Kidney (tissue), 13 donors: ENCODE measurements at regions not wholly inside any gene's neighbourhood (a gene's known extent, or its start where the extent isn't known, plus 50 kb on each side); places are given as distances from the start of the nearest gene placed in this dataset.

Source experiments
- DNase-seq, 5 donors: peaks; one replicate each; pipeline ENCODE4 v3.0.0-alpha.2; 2013 to 2020
- FAIRE-seq: peaks from 2 replicates; lab custom pipeline; 2012; peaks lifted over from hg19 to GRCh38; lab: Jason Lieb, UNC
- H3K27ac ChIP-seq, 2 donors: one replicate each; pipeline ENCODE4 v1.7.0; 2013; ENCODE audit warnings: low read depth in 2 of 2, low read length in 2 of 2, inconsistent platforms in 1 of 2
- H3K27me3 ChIP-seq: one replicate; pipeline ENCODE4 v1.7.1; 2013; ENCODE audit warnings: low read length, inconsistent platforms; ENCODE audit not compliant: control insufficient read depth, insufficient read depth
- H3K36me3 ChIP-seq, 3 donors: one replicate each; pipeline versions ENCODE4 v1.7.0 to v1.7.1; 2013; ENCODE audit warnings: low read length in 3 of 3, control low read depth in 1 of 3, inconsistent platforms in 1 of 3; ENCODE audit not compliant: insufficient read depth in 3 of 3, control insufficient read depth in 2 of 3
- H3K4me1 ChIP-seq, 3 donors: one replicate each; pipeline versions ENCODE4 v1.7.0 to v1.7.1; 2013; ENCODE audit warnings: low read length in 3 of 3, inconsistent platforms in 1 of 3, low read depth in 1 of 3; ENCODE audit not compliant: control insufficient read depth in 2 of 3, insufficient read depth in 2 of 3
- H3K4me3 ChIP-seq, 3 donors: one replicate each; pipeline versions ENCODE4 v1.7.0 to v1.8.1; 2013; ENCODE audit warnings: low read length in 3 of 3, control low read depth in 1 of 3, inconsistent platforms in 1 of 3
- H3K9ac ChIP-seq, 3 donors: one replicate each; pipeline versions ENCODE4 v1.7.0 to v1.7.1; 2013; ENCODE audit warnings: low read length in 3 of 3, control low read depth in 1 of 3, inconsistent platforms in 1 of 3
- H3K9me3 ChIP-seq, 3 donors: one replicate each; pipeline versions ENCODE4 v1.7.0 to v1.7.1; 2013; ENCODE audit warnings: low read length in 3 of 3, control low read depth in 1 of 3, inconsistent platforms in 1 of 3; ENCODE audit not compliant: control insufficient read depth in 2 of 3, insufficient read depth in 1 of 3
- CTCF ChIP-seq: IDR thresholded peaks from 3 replicates; pipeline ENCODE4 v1.5.1; 2012; ENCODE audit warnings: mild to moderate bottlenecking, moderate library complexity, borderline replicate concordance; ENCODE audit not compliant: insufficient read depth; ENCODE audit errors: extremely low read depth
- intact Hi-C: fragments of 100-400 bp; cut with DNase I; formaldehyde crosslinking; loops from one replicate; pipeline ENCODE4 v1.11.1; 2022
- donor health status: control.
- donor health status: control.
- donor health status: control.
- donor health status: control.
- donor health status: control.
- donor health status: DM: yes; HTN: yes; CAD: no.
- donor health status: Normal renal cell carcinoma (clear cell type).

- no peaks in the 10 kb centered on the region for H3K27me3 ChIP-seq
These were observed 599.1 kb downstream of the QKI start for GRCh38 chr6:164013480-164014208.

GRCh38 chr6:164011321-164011720 lies 596.8 kb downstream of the QKI start:
- H3K27me3 ChIP-seq = no peaks in the 10 kb centered on the region
- no peak overlapping the region for H3K27ac ChIP-seq
- no peak overlapping the region for H3K9ac ChIP-seq
- intact Hi-C loops = no loop called here
- no peak for TF ChIP-seq CTCF
- peaks cover 0 to 2% (median 0%) of the 10 kb centered on the region in 3 donors for H3K9me3 ChIP-seq
- H3K4me1 ChIP-seq = no peaks in the 10 kb centered on the region
- no peak for FAIRE-seq
- no peak for DNase-seq
- H3K4me3 ChIP-seq = no peak overlapping the region
- no peaks in the 10 kb centered on the region for H3K36me3 ChIP-seq

More at GRCh38 chr6:164013480-164014208, 599.1 kb downstream of the QKI start:
- Histone ChIP-seq H3K9me3 (peaks cover 0 to 2% (median 0%) of the 10 kb centered on the region in 3 donors), H3K4me3 (no peak overlapping the region), H3K9ac (no peak overlapping the region), H3K4me1 (no peaks in the 10 kb centered on the region), H3K36me3 (no peaks in the 10 kb centered on the region), H3K27ac (no peak overlapping the region)
- FAIRE-seq (no peak), DNase-seq (no peak)
- no peak for TF ChIP-seq CTCF
- intact Hi-C loops = no loop called here

DNA sequence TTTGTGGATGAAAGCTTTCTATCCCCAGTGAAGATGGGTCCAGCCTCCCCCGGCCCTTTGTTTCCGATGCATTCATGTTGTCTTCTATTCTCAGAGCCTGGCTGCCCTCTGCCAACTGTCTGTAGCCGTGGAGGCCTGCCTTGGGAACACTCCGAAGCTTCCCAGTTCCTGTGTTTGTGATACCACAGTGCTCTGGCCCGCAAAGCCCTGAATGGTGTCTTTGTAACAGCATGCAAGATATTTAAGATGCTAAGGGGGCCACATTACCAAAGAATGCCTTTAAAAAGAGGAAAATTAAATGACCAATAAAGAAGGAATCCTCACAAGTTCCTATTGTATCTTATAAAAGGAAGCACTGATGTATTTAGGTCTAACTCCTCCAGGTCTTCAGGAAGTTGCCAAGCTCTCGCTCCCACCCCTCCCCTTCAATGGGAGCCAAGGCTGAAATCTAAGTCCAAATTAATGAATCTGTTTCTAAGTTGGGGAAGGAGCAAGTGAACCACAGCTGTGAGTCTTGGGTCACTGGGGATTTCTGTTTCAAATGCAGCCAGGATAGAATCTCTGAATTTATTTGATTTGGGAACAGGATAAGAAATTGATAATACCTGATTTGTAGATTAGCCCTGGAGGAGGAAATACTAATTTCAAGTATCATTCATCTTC lies 596.1 kb downstream of the QKI start:
- FAIRE-seq = no peak
- H3K27ac ChIP-seq = no peak overlapping the region
- no peaks in the 10 kb centered on the region for H3K4me1 ChIP-seq
- H3K36me3 ChIP-seq = no peaks in the 10 kb centered on the region
- no peaks in the 10 kb centered on the region for H3K27me3 ChIP-seq
- no peak overlapping the region for H3K9ac ChIP-seq
- intact Hi-C loops = no loop called here
- no peak for TF ChIP-seq CTCF
- no peak overlapping the region for H3K4me3 ChIP-seq
- DNase-seq = no peak
- no peaks in the 10 kb centered on the region for H3K9me3 ChIP-seq
